Suprapubic skin (tissue), 3 donors: ENCODE measurements at regions not wholly inside any gene's neighbourhood (a gene's known extent, or its start where the extent isn't known, plus 50 kb on each side); places are given as distances from the start of the nearest gene placed in this dataset.
"Not testable (repeated sequence)": the region's sequence is repeated elsewhere in the genome, so short reads cannot be mapped to it uniquely, and the experiment has no call there.

ENCODE experiments used
- POLR2AphosphoS5 ChIP-seq, 3 donors: sonication (generic); formaldehyde crosslinking; IDR thresholded peaks; one replicate each; pipeline ENCODE4 v1.6.1; 2017; ENCODE audit warnings: antibody characterized with exemption in 3 of 3
- TF ChIP-seq, protein P1 (sequence below), 2 donors: fragments of 200-600 bp in 1 of 2; fragments of 450-650 bp in 1 of 2; sonication (generic) in 1 of 2; IDR thresholded peaks; one replicate each; pipeline ENCODE4 v1.5.1; 2016 to 2019; ENCODE audit warnings: antibody characterized with exemption in 2 of 2, mild to moderate bottlenecking in 1 of 2, moderate library complexity in 1 of 2

DNA sequence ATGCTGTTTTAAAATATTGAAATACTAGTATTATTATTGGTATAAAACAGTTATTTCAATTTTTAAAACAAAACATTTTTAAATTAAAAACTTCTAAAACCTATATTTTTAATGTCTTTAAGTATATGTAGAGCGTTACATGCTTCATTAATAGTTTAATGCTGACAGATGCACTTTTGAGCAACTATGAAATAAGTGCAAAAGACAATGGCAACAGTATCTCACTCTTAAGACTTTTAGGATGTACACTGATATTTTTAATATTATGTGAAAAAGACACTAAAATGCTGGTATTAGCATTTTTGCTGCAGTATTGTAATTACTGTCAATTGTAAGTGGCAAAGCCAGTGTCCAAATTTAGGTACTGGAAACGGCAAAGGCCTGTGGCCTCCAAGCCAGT is 93.2 kb upstream of the NAA35 start:
- TF ChIP-seq, protein P1, sequence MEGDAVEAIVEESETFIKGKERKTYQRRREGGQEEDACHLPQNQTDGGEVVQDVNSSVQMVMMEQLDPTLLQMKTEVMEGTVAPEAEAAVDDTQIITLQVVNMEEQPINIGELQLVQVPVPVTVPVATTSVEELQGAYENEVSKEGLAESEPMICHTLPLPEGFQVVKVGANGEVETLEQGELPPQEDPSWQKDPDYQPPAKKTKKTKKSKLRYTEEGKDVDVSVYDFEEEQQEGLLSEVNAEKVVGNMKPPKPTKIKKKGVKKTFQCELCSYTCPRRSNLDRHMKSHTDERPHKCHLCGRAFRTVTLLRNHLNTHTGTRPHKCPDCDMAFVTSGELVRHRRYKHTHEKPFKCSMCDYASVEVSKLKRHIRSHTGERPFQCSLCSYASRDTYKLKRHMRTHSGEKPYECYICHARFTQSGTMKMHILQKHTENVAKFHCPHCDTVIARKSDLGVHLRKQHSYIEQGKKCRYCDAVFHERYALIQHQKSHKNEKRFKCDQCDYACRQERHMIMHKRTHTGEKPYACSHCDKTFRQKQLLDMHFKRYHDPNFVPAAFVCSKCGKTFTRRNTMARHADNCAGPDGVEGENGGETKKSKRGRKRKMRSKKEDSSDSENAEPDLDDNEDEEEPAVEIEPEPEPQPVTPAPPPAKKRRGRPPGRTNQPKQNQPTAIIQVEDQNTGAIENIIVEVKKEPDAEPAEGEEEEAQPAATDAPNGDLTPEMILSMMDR (IDR thresholded peaks at IDR 0.05) = not testable (repeated sequence)
- TF ChIP-seq POLR2AphosphoS5 (IDR thresholded peaks at IDR 0.05) = not testable (repeated sequence)
